Natural killer cell (primary cell): ENCODE measurements at regions not wholly inside any gene's neighbourhood (a gene's known extent, or its start where the extent isn't known, plus 50 kb on each side); places are given as distances from the start of the nearest gene placed in this dataset.
"Not testable (repeated sequence)": the region's sequence is repeated elsewhere in the genome, so short reads cannot be mapped to it uniquely, and the experiment has no call there.

Experiments used
- ATAC-seq, 3 donors: fragments of 150-1000 bp in 2 of 3; fragments of 200-7000 bp in 1 of 3; cut with Tn5 transposase; 1 replicate in 1 of 3; 2 replicates in 2 of 3; pipeline ENCODE4 v1.10.0; 2021; ENCODE audit warnings: mild to moderate bottlenecking in 2 of 3, moderate library complexity in 2 of 3
- DNase-seq, 2 donors: peaks; one replicate each; pipeline versions ENCODE4 v3.0.0 to v3.0.0-alpha.2; 2013 to 2021; ENCODE audit warnings: mixed read lengths in 1 of 2
- H3K27ac ChIP-seq: one replicate; pipeline ENCODE4 v1.5.1; 2013; ENCODE audit warnings: mild to moderate bottlenecking, low read length
- H3K27me3 ChIP-seq: one replicate; pipeline ENCODE4 v1.6.1; 2013; ENCODE audit warnings: low read length; ENCODE audit not compliant: control insufficient read depth, insufficient read depth
- H3K36me3 ChIP-seq: one replicate; pipeline ENCODE4 v1.6.1; 2013; ENCODE audit warnings: low read length; ENCODE audit not compliant: control insufficient read depth, insufficient read depth
- H3K4me1 ChIP-seq: one replicate; pipeline ENCODE4 v1.6.1; 2013; ENCODE audit warnings: low read length; ENCODE audit not compliant: control insufficient read depth, insufficient read depth
- H3K4me3 ChIP-seq: one replicate; pipeline ENCODE4 v1.5.1; 2013; ENCODE audit warnings: low read length
- H3K9me3 ChIP-seq: one replicate; pipeline ENCODE4 v1.6.1; 2013; ENCODE audit warnings: low read length; ENCODE audit not compliant: control insufficient read depth, insufficient read depth
- H3K27ac Mint-ChIP-seq, 2 donors: one replicate each; pipeline ENCODE4 v1.8.0; 2022; ENCODE audit warnings: mild to moderate bottlenecking in 2 of 2, mixed read lengths in 2 of 2, moderate library complexity in 1 of 2
- H3K27me3 Mint-ChIP-seq, 2 donors: one replicate each; pipeline ENCODE4 v1.8.0; 2022; ENCODE audit warnings: low read depth in 2 of 2, mixed read lengths in 2 of 2
- H3K36me3 Mint-ChIP-seq: one replicate; pipeline ENCODE4 v1.8.0; 2022; ENCODE audit warnings: mixed read lengths
- H3K4me1 Mint-ChIP-seq, 2 donors: one replicate each; pipeline ENCODE4 v1.8.0; 2022; ENCODE audit warnings: mixed read lengths in 2 of 2
- H3K4me3 Mint-ChIP-seq: one replicate; pipeline ENCODE4 v1.8.0; 2022; ENCODE audit warnings: mild to moderate bottlenecking, moderate library complexity, mixed read lengths
- H3K9me3 Mint-ChIP-seq, 2 donors: one replicate each; pipeline ENCODE4 v1.8.0; 2022; ENCODE audit warnings: mixed read lengths in 2 of 2
- WGBS: methylation state at CpG from one replicate; pipeline ENCODE4 v1.1.7; 2013; ENCODE audit warnings: missing lambda C conversion rate; ENCODE audit not compliant: insufficient coverage; 5-methylcytosine and 5-hydroxymethylcytosine counted together
- intact Hi-C: fragments of 100-400 bp; cut with micrococcal nuclease; formaldehyde crosslinking; loops from one replicate; pipeline ENCODE4 v1.14.2; 2022

- H3K36me3 Mint-ChIP-seq, H3K27ac Mint-ChIP-seq, H3K4me3 Mint-ChIP-seq, H3K9me3 ChIP-seq, H3K9me3 Mint-ChIP-seq, H3K36me3 ChIP-seq, H3K4me1 Mint-ChIP-seq, DNase-seq, H3K4me3 ChIP-seq, H3K27me3 ChIP-seq, H3K27ac ChIP-seq, intact Hi-C loops, H3K4me1 ChIP-seq: not testable (repeated sequence)
- H3K27me3 Mint-ChIP-seq: peaks cover 6 to 15% of the 10 kb centered on the region in 2 donors
- ATAC-seq: peak; percentile 28 to 40 (median 37)
- 76% methylated on average over 1 of the region's 11 CpGs for WGBS
These were observed 61.9 kb downstream of the NPIPB5 start for GRCh38 chr16:22572331-22573224.

GRCh38 chr16:22573225-22573530 lies 62.5 kb downstream of the NPIPB5 start:
- WGBS: no CpG with 5 or more reads among the region's 26 CpGs
- H3K4me3 ChIP-seq, H3K4me3 Mint-ChIP-seq, intact Hi-C loops, H3K9me3 ChIP-seq, H3K27ac Mint-ChIP-seq, H3K27ac ChIP-seq, H3K36me3 ChIP-seq, DNase-seq, H3K9me3 Mint-ChIP-seq, H3K27me3 ChIP-seq, H3K4me1 ChIP-seq, H3K36me3 Mint-ChIP-seq, H3K4me1 Mint-ChIP-seq: not testable (repeated sequence)
- peaks cover 6 to 15% of the 10 kb centered on the region in 2 donors for H3K27me3 Mint-ChIP-seq
- peak; percentile 89 to 98 (median 98) for ATAC-seq

GRCh38 chr16:22576506-22576905 lies 65.8 kb downstream of the NPIPB5 start:
- ATAC-seq, H3K4me1 Mint-ChIP-seq, H3K27ac ChIP-seq, H3K9me3 ChIP-seq, H3K27me3 ChIP-seq, H3K4me1 ChIP-seq, intact Hi-C loops, H3K4me3 ChIP-seq, H3K4me3 Mint-ChIP-seq, H3K9me3 Mint-ChIP-seq, H3K27ac Mint-ChIP-seq, H3K36me3 Mint-ChIP-seq, DNase-seq, H3K36me3 ChIP-seq: not testable (repeated sequence)
- H3K27me3 Mint-ChIP-seq: peaks cover 11 to 15% of the 10 kb centered on the region in 2 donors
- 79% methylated on average over 5 of the region's 6 CpGs for WGBS

GRCh38 chr16:22583195-22583594 lies 72.5 kb downstream of the NPIPB5 start:
- H3K9me3 Mint-ChIP-seq, H3K4me1 Mint-ChIP-seq, DNase-seq, ATAC-seq, H3K36me3 ChIP-seq, H3K36me3 Mint-ChIP-seq, H3K4me1 ChIP-seq, H3K27me3 ChIP-seq, H3K27ac Mint-ChIP-seq, H3K4me3 ChIP-seq, intact Hi-C loops, H3K9me3 ChIP-seq, H3K27ac ChIP-seq, H3K4me3 Mint-ChIP-seq, H3K27me3 Mint-ChIP-seq: not testable (repeated sequence)
- 99% methylated on average over 4 of the region's 6 CpGs for WGBS

GRCh38 chr16:22584459-22584858 lies 73.8 kb downstream of the NPIPB5 start:
- ATAC-seq, H3K27ac ChIP-seq, H3K4me3 ChIP-seq, H3K27me3 Mint-ChIP-seq, H3K4me1 Mint-ChIP-seq, H3K9me3 ChIP-seq, H3K27ac Mint-ChIP-seq, H3K27me3 ChIP-seq, DNase-seq, H3K4me1 ChIP-seq, H3K36me3 ChIP-seq, intact Hi-C loops, H3K36me3 Mint-ChIP-seq, H3K9me3 Mint-ChIP-seq, H3K4me3 Mint-ChIP-seq: not testable (repeated sequence)
- WGBS: 60% methylated on average over 1 of the region's 3 CpGs

- H3K4me3 Mint-ChIP-seq, H3K9me3 Mint-ChIP-seq, H3K4me1 Mint-ChIP-seq, H3K27ac ChIP-seq, ATAC-seq, H3K9me3 ChIP-seq, H3K4me3 ChIP-seq, H3K27me3 ChIP-seq, H3K36me3 ChIP-seq, H3K4me1 ChIP-seq, H3K27me3 Mint-ChIP-seq, H3K36me3 Mint-ChIP-seq, H3K27ac Mint-ChIP-seq, intact Hi-C loops, DNase-seq: not testable (repeated sequence)
- WGBS: no CpG with 5 or more reads among the region's 5 CpGs
These were observed 74.2 kb downstream of the NPIPB5 start for GRCh38 chr16:22584941-22585340.

- H3K36me3 Mint-ChIP-seq, H3K4me1 ChIP-seq, intact Hi-C loops, H3K27me3 Mint-ChIP-seq, DNase-seq, H3K9me3 ChIP-seq, ATAC-seq, H3K9me3 Mint-ChIP-seq, H3K4me3 ChIP-seq, H3K4me1 Mint-ChIP-seq, H3K27ac ChIP-seq, H3K27me3 ChIP-seq, H3K27ac Mint-ChIP-seq, H3K36me3 ChIP-seq, H3K4me3 Mint-ChIP-seq: not testable (repeated sequence)
- WGBS: 100% methylated on average over 2 of the region's 3 CpGs
These were observed 74.7 kb downstream of the NPIPB5 start for GRCh38 chr16:22585431-22585830.

GRCh38 chr16:22586732-22587131 lies 76.0 kb downstream of the NPIPB5 start:
- H3K4me3 ChIP-seq, H3K4me1 ChIP-seq, intact Hi-C loops, DNase-seq, H3K9me3 ChIP-seq, H3K27me3 ChIP-seq, H3K4me3 Mint-ChIP-seq, H3K4me1 Mint-ChIP-seq, H3K36me3 ChIP-seq, H3K27ac ChIP-seq, H3K36me3 Mint-ChIP-seq, H3K9me3 Mint-ChIP-seq, H3K27ac Mint-ChIP-seq, ATAC-seq: not testable (repeated sequence)
- peaks cover 0 to 15% of the 10 kb centered on the region in 2 donors for H3K27me3 Mint-ChIP-seq
- no CpG with 5 or more reads among the region's 5 CpGs for WGBS
